Progenitor cell of endocrine pancreas (in vitro differentiated cells): ENCODE measurements at regions not wholly inside any gene's neighbourhood (a gene's known extent, or its start where the extent isn't known, plus 50 kb on each side); places are given as distances from the start of the nearest gene placed in this dataset.

Experiments
- DNase-seq: peaks from one replicate; pipeline ENCODE4 v3.0.0; 2021; ENCODE audit warnings: low spot score; ENCODE audit not compliant: unreplicated experiment
- H3K27ac Mint-ChIP-seq: 2 replicates; pipeline ENCODE4 v1.8.0; 2021; ENCODE audit warnings: mild to moderate bottlenecking, moderate library complexity, mixed read lengths
- H3K27me3 Mint-ChIP-seq: 2 replicates; pipeline ENCODE4 v1.8.0; 2021; ENCODE audit warnings: mixed read lengths
- H3K36me3 Mint-ChIP-seq: 2 replicates; pipeline ENCODE4 v1.8.0; 2022; ENCODE audit warnings: mixed read lengths; ENCODE audit not compliant: insufficient read depth
- H3K4me1 Mint-ChIP-seq: 2 replicates; pipeline ENCODE4 v1.8.0; 2021; ENCODE audit warnings: low read depth, mixed read lengths
- H3K4me3 Mint-ChIP-seq: 2 replicates; pipeline ENCODE4 v1.8.0; 2021; ENCODE audit warnings: low read depth, mild to moderate bottlenecking, moderate library complexity, mixed read lengths
- H3K9me3 Mint-ChIP-seq: 2 replicates; pipeline ENCODE4 v1.8.0; 2021; ENCODE audit warnings: low read depth, mixed read lengths
- TF ChIP-seq, protein P1 (sequence below): fragments of 200-600 bp; sonication (generic); IDR thresholded peaks from one replicate; pipeline ENCODE4 v1.5.0; 2021; ENCODE audit warnings: antibody characterized with exemption, mild to moderate bottlenecking; ENCODE audit not compliant: unreplicated experiment

- DNase-seq, result no peak
- Mint-ChIP-seq H3K36me3 (no peaks in the 10 kb centered on the region), H3K27ac (no peak overlapping the region), H3K4me1 (peaks cover 3% of the 10 kb centered on the region), H3K27me3 (peaks cover 3% of the 10 kb centered on the region), H3K9me3 (no peaks in the 10 kb centered on the region), H3K4me3 (no peak overlapping the region)
- TF ChIP-seq, protein P1, sequence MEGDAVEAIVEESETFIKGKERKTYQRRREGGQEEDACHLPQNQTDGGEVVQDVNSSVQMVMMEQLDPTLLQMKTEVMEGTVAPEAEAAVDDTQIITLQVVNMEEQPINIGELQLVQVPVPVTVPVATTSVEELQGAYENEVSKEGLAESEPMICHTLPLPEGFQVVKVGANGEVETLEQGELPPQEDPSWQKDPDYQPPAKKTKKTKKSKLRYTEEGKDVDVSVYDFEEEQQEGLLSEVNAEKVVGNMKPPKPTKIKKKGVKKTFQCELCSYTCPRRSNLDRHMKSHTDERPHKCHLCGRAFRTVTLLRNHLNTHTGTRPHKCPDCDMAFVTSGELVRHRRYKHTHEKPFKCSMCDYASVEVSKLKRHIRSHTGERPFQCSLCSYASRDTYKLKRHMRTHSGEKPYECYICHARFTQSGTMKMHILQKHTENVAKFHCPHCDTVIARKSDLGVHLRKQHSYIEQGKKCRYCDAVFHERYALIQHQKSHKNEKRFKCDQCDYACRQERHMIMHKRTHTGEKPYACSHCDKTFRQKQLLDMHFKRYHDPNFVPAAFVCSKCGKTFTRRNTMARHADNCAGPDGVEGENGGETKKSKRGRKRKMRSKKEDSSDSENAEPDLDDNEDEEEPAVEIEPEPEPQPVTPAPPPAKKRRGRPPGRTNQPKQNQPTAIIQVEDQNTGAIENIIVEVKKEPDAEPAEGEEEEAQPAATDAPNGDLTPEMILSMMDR, result no peak
These were observed 359.0 kb downstream of the ADRA2A start for GRCh38 chr10:111435871-111436270.

- Mint-ChIP-seq H3K4me3 (no peak overlapping the region), H3K36me3 (no peaks in the 10 kb centered on the region), H3K27me3 (peaks cover 3% of the 10 kb centered on the region), H3K27ac (no peak overlapping the region), H3K4me1 (no peaks in the 10 kb centered on the region), H3K9me3 (no peaks in the 10 kb centered on the region)
- no peak for DNase-seq
- TF ChIP-seq, protein P1, result no peak
These were observed 362.4 kb downstream of the ADRA2A start for GRCh38 chr10:111439034-111439842.

DNA sequence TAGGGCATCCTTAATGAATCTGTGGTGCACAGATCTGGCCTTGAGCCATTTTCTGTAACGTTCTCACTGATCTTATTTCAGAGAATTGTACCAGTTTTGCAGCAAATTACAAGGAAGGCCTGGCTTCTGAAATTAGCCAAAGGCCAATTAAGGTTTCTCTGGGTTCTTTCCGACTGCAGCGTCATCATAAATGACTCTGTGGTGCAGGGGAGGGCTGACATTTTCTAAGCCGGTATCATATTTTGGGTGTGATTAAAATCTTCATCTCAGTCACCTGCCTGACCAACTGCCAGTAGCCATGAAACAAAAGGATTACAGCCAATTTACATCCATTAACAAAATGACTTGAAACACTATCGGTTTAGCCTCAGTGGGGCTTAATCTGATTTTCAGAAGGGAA lies 363.7 kb downstream of the ADRA2A start:
- no peaks in the 10 kb centered on the region for H3K36me3 Mint-ChIP-seq
- no peaks in the 10 kb centered on the region for H3K9me3 Mint-ChIP-seq
- H3K27ac Mint-ChIP-seq, result no peak overlapping the region
- TF ChIP-seq, protein P1, result no peak
- peaks cover 3% of the 10 kb centered on the region for H3K27me3 Mint-ChIP-seq
- no peak overlapping the region for H3K4me3 Mint-ChIP-seq
- DNase-seq, result no peak
- no peaks in the 10 kb centered on the region for H3K4me1 Mint-ChIP-seq

GRCh38 chr10:111445667-111446066 lies 368.8 kb downstream of the ADRA2A start:
- Mint-ChIP-seq H3K36me3 (no peaks in the 10 kb centered on the region), H3K27ac (no peak overlapping the region), H3K9me3 (no peaks in the 10 kb centered on the region), H3K27me3 (peaks cover 11% of the 10 kb centered on the region), H3K4me3 (no peak overlapping the region), H3K4me1 (no peaks in the 10 kb centered on the region)
- no peak for DNase-seq
- TF ChIP-seq, protein P1, result no peak

- Mint-ChIP-seq H3K4me3 (no peak overlapping the region), H3K36me3 (no peaks in the 10 kb centered on the region), H3K27me3 (peaks cover 13% of the 10 kb centered on the region), H3K9me3 (no peaks in the 10 kb centered on the region), H3K4me1 (no peaks in the 10 kb centered on the region), H3K27ac (no peak overlapping the region)
- TF ChIP-seq, protein P1, result no peak
- DNase-seq, result no peak
These were observed 370.1 kb downstream of the ADRA2A start for GRCh38 chr10:111446966-111447365.
